BE2C (cell line): ENCODE measurements at regions not wholly inside any gene's neighbourhood (a gene's known extent, or its start where the extent isn't known, plus 50 kb on each side); places are given as distances from the start of the nearest gene placed in this dataset.

ENCODE experiments used
- DNase-seq: peaks from one replicate; pipeline ENCODE4 v3.0.0-alpha.2; 2020
- H3K27me3 ChIP-seq: fragments of 250-450 bp; sonication (Bioruptor Pico); 2 replicates; pipeline ENCODE4 v1.5.1; 2020; ENCODE audit warnings: mild to moderate bottlenecking
- H3K36me3 ChIP-seq: fragments of 250-450 bp; sonication (Bioruptor Pico); 2 replicates; pipeline ENCODE4 v1.5.1; 2020; ENCODE audit warnings: mild to moderate bottlenecking
- H3K4me1 ChIP-seq: fragments of 250-450 bp; sonication (Bioruptor Pico); 2 replicates; pipeline ENCODE4 v1.5.1; 2020
- H3K4me3 ChIP-seq: 2 replicates; pipeline ENCODE4 v1.5.1; 2011; ENCODE audit warnings: low read depth, low read length
- H3K9me3 ChIP-seq: fragments of 250-450 bp; sonication (Bioruptor Pico); 2 replicates; pipeline ENCODE4 v1.5.1; 2020
- CTCF ChIP-seq: IDR thresholded peaks from 2 replicates; pipeline ENCODE4 v1.5.1; 2012; ENCODE audit warnings: mild to moderate bottlenecking, low read depth, low read length

DNA sequence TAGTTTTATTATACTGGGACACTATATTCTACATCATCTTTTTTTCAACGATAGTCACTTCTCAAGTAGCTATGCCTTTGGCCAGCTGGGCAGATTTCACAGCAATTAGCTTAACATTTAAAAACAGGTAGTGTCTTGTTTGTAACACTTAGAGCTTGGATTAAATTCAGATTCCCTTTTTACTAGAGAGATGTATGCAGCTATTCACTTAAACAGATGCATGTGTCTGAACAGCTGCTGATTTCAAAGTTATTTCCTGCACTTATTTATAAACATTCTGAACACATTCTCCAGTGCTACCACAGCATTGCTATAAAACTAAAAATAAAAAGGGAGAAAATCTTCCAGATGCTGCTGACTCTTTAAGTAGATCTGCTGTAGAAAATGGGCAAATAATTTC, 637.2 kb downstream of the POM121L12 start:
- no peaks in the 10 kb centered on the region for H3K36me3 ChIP-seq
- no peak for TF ChIP-seq CTCF
- no peaks in the 10 kb centered on the region for H3K9me3 ChIP-seq
- no peaks in the 10 kb centered on the region for H3K4me1 ChIP-seq
- no peak for DNase-seq
- no peaks in the 10 kb centered on the region for H3K27me3 ChIP-seq
- no peak overlapping the region for H3K4me3 ChIP-seq

GRCh38 chr7:53675835-53676234, 640.4 kb downstream of the POM121L12 start:
- H3K27me3 ChIP-seq = no peaks in the 10 kb centered on the region
- H3K4me3 ChIP-seq = no peak overlapping the region
- H3K9me3 ChIP-seq = no peaks in the 10 kb centered on the region
- no peaks in the 10 kb centered on the region for H3K4me1 ChIP-seq
- no peaks in the 10 kb centered on the region for H3K36me3 ChIP-seq
- DNase-seq = no peak
- no peak for TF ChIP-seq CTCF

DNA sequence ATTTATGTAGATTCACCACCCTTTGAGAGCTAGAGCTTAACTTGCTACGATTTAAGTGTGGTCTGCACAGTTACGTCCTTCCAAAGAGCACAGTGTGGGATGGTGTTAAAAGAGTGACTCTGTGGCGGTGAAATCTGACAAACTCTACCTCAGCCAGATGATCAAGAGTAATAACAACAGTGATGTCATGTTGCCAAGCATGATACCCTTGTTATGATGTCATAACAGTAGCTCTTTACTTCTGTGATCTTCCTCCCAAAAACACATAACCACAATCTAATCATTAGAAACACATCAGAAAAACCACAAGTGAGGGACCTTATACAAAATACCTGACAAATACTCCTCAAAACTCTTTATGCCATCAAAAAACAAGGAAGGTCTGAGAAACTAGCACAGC, 649.3 kb downstream of the POM121L12 start:
- no peak for DNase-seq
- Histone ChIP-seq H3K9me3 (no peaks in the 10 kb centered on the region), H3K36me3 (no peaks in the 10 kb centered on the region), H3K27me3 (no peaks in the 10 kb centered on the region), H3K4me3 (no peak overlapping the region), H3K4me1 (no peaks in the 10 kb centered on the region)
- TF ChIP-seq CTCF = no peak

DNA sequence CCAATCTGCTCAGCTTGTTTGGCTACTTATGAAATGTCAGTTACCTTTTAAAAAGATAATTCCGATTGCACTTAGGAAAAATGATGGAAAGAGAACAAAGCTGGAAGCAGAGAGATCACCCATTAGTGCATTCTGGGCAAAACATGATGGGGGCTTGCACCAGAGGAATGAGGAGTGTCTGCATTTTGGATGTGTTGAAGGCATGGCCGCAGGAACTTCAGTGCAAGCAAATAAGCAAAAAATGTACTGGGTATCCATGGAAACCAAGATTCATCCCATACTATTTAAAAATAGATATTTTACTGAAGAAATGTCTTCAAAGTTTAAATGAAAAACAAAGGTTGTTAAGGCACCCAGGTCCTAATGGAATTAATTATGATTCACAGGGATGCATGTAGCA, 655.0 kb downstream of the POM121L12 start:
- H3K9me3 ChIP-seq = no peaks in the 10 kb centered on the region
- no peak for DNase-seq
- TF ChIP-seq CTCF = no peak

DNA sequence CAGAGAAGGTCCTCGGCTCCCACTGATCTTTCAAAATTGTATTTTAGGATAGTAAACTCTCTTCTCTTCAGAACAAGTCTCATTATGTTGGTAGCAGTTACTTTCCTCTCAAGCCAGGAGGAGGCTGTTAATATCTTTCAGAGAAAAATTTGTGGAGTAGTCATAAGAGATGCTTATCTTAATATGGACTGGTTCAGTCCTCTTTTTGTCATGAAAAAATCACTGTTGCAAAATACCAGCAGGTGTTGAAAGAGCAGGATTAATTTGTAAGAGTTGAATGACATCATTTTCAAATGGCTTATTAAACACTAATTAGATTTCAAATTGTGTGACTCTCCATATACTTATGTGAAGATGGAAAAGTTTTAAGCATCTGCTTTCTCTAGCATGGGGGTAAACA, 662.5 kb downstream of the POM121L12 start:
- DNase-seq = no peak
- Histone ChIP-seq H3K27me3 (no peaks in the 10 kb centered on the region), H3K36me3 (no peaks in the 10 kb centered on the region), H3K4me1 (no peaks in the 10 kb centered on the region), H3K4me3 (no peak overlapping the region), H3K9me3 (no peaks in the 10 kb centered on the region)
- TF ChIP-seq CTCF = no peak

More for the DNA sequence above, 655.0 kb downstream of the POM121L12 start:
- H3K36me3 ChIP-seq = no peaks in the 10 kb centered on the region
- no peak overlapping the region for H3K4me3 ChIP-seq
- H3K4me1 ChIP-seq = no peaks in the 10 kb centered on the region
- no peaks in the 10 kb centered on the region for H3K27me3 ChIP-seq

DNA sequence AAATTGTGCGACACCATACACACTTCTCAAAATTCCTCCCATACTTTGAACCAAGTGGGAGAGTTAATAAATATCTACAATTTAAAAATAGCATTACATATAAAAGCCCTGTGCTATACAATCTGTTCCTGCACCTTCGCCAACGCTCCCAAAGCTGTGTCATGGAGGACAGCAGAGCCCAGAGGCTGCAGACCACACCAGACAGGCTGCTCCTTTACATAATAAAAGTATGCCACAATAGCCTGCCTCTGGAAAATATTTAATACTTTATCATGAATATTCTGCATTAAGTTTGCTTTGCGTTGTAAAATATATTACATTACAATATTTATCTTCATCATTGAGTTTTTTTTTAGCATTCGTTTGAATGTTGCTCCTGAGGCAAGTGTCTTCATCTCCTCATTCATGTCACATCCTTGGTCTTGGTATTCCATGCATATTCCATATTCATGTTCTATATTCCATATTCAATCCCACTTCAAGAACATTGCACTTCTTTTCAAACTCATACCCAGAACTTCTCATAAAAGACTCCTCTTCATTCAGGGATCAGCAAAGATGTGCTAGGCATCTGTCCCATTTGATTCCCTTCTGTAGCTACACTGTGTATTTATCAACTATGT, 663.9 kb downstream of the POM121L12 start:
- DNase-seq = no peak
- Histone ChIP-seq H3K27me3 (no peaks in the 10 kb centered on the region), H3K36me3 (no peaks in the 10 kb centered on the region), H3K4me3 (no peak overlapping the region), H3K9me3 (no peaks in the 10 kb centered on the region), H3K4me1 (no peaks in the 10 kb centered on the region)
- no peak for TF ChIP-seq CTCF
